HUDEP-2 (cell line): ENCODE measurements at regions not wholly inside any gene's neighbourhood (a gene's known extent, or its start where the extent isn't known, plus 50 kb on each side); places are given as distances from the start of the nearest gene placed in this dataset.

Source experiments
- DNase-seq, 76 experiments: peaks; one replicate each; lab custom pipeline; 2025; ENCODE audit not compliant: unreplicated experiment in 76 of 76; lab: John Stamatoyannopoulos, UW

DNA sequence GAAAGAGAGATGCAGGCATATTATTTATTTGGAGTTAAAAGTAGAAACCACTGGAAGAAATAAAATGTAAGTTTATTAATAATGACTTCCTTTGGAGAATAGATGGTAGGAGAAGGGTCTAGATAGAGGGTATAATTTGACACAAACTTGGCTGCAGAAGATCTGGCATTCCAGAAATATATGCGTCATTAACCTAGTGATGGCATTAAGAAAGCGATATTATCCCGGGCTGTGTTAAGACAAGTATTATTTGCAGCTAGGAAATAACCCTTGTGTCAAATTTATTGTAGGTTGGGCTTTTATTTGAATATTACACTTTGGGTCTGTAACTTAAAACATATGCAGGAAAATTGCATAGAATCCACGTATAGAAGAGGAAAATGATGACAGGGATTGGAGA is 389.5 kb downstream of the MTX2 start:
- no peak for DNase-seq

DNA sequence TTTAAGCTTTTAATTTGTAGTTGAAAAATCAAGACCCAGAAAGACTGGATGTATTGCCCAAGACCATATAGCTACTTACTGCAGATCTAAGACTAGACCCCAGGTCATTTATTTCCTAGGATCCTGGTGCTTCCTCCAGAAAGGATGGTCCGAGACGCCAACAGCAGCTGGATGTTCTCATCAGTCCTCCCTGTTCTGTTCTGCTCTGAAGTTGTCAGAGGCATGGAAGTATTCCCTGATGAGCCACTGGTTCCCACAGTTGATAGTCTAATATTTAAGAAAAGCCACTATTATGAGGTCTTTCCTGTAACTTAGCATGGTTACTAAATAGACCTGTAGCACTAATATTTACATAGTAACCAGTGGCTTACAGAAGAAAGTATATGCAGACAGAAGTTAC is 393.5 kb downstream of the MTX2 start:
- no peak for DNase-seq

DNA sequence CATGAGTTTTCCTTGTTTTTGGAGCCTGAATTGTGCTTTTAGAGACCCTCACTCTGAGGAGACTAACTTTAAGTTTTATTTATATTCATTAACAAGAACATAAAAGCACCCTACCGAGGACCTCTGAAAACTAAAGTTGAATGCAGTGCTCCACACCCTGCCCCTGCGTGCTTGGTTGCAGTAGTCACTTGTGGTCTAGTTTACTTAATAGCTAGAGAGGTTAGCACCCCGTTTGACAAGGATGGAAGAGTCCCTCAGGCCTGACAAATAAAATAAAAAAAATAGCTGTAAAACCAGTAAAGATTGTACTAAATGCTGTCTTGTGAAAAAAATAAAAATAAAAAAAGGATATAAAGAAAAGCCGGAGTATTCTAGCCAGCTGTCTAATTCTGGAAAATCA is 395.2 kb downstream of the MTX2 start:
- no peak for DNase-seq

DNA sequence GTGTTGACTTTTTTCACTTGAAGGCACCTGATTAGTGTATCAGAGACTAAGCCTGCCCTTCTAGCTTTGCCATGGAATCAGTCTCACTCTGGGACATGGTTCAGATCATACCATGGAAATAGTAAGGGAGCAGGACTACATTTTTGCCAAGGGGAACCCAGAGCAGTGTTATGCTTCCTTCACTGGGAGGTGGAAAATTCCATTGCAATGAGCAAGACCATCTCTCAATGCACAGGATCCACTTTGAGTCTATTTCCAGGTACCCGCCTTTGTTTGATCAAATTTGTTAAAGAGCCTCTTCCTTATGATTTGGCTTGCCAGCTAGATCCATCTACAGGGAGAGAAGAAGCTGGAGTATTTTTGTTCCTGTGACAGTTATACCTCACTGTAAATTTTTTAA is 395.8 kb downstream of the MTX2 start:
- DNase-seq: no peak

DNA sequence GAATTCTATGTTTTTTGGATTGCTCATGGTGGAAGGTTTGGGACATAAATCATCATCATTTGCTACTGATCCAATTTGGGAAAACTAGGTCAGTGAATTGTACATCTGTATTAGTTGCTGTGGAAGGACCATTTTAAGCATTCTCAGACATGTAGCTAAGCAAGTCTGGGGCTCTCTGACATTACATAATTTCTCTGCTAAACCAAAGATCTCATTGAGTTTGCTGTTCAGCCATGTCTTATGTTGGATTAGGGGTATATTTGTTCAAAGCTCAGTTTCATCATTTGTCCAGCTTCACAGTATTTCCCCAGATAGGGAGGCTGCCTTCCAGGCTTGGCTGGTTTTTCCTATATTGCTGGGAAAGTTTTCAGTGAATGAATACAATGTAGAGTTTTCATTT is 399.7 kb downstream of the MTX2 start:
- no peak for DNase-seq

DNA sequence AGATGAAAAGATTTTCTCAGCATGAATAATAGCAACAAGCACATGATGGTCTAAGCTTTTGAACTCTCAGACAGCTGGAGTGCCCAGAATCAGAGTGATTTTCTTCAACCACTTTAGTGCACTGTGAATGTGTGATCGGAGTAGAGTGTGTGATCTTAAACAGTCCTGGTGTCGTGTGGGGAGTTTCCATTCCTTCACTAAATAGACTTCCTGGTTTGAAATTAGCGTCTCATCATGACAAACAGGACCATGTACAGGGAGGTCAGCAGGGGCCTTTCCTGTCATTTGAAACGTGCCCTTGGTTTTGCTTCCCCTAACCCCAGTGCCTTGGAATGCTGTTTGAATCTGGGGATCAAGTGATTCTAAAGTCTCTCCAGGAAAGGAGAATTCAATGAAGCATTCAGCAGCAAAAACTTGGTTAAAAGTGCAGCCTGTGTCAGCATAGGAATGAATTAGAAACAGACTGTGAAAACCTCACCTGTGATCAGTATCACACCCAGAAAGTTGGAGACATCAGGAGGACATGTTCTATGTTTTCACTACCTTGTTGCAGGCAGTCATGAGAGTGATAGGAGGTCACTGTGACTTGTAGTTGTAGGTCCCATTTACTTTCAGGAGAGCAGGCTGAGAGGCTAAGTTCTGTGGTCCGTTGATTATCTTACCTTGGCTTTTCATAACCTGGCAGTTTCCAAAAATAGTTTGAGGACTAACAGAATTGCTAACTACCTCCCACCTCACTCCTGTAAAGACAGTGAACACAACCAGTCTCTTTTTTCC is 400.3 kb downstream of the MTX2 start:
- no peak for DNase-seq

DNA sequence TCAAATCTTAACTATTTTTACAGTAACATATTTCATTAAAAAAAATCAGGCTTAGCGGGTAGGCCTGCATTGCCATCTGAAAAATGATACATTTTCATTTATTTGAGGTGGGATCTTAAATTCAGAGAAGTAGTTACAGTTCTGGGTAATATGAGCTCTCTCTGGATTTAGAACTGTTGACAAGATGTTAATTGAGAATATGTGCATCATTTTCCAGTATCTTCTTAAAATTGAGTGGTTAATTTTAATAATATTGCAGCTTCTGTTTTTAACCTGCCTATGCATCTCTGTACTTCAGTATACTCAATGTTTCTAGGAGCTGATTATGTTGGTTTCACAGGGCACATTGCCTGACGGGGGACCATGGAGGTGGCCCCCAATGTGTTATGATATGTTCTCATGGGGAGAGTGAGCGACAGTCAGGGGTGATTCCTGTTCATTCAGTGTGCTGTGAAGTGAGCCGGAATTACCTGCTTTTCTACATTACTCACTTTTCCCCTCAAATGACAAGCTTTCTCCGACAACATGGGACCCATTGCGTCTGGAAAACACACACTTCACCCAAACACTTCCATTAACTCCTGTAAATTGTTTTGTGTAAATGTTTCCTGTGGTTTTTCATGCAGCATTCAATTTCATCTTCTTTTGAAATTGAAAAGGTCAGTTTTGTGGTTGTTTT is 406.2 kb downstream of the MTX2 start:
- no peak for DNase-seq

DNA sequence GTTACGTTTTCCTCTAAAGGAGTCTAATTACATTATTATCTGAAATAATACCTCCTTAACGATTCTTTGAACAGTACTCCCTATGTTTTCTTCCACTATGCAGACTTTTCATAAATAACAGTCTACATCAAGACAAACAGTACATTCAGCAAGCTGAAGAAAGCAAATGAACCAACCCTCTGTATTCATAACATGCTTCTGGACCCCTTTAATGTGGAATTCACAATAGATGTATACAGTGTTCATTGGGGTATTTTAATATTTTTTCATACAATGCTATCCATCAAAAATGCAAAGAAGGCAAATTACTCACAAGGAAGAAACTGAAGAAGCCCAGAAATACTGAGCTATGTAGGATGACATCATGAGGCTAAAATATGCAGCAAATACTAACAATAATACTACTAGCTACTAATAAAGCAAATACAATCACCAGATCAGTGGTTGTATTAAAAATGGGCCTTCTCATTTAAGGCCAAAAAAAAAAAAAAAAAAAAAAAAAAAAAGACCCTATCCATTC is 408.6 kb downstream of the MTX2 start:
- no peak for DNase-seq

DNA sequence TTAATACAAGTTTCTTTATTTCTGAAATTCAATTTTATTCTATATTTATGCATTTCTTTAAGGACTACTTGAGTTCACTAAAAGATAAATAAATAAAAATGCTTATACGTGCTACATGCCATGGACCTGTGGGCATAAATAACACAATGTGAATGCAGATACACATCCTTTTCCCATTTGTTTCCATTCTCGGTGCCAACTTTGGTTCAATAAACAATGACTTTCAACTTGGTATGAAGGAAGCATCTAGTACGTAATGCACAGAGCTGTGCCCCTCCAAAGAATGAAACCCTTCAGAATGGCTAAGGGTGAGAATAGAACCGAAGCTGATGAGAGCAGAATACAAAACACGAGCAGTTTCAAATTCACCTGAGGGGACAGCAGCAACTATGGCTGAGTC is 409.3 kb downstream of the MTX2 start:
- DNase-seq: no peak

DNA sequence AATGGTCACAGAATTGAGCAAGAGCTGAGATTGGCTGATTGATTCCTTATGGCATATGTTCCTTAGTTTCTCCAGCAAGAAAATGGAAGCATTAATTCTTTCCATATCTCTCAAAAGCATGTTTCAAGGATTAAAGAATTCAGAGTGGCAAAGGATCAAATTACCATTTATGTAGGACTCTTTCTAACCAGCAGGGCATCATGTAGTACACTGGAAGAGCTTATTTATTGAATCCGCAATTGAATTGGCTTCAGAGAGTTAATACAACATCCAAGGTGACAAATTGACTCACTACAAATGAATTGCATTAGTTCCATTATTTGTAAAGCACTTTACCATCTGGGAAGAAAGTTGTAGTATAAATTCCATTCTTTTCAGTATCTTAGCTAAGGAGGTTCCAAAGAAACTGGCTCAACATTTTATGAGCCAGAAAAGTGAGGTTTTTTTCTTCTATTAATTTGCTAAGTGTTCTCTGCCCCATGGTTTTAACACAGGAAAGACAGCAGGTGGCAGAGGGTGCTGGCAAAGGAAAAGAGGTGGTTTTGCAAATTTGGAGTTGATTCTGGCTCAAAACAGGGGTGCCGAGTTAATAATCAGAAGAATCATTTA is 409.9 kb downstream of the MTX2 start:
- DNase-seq: no peak

DNA sequence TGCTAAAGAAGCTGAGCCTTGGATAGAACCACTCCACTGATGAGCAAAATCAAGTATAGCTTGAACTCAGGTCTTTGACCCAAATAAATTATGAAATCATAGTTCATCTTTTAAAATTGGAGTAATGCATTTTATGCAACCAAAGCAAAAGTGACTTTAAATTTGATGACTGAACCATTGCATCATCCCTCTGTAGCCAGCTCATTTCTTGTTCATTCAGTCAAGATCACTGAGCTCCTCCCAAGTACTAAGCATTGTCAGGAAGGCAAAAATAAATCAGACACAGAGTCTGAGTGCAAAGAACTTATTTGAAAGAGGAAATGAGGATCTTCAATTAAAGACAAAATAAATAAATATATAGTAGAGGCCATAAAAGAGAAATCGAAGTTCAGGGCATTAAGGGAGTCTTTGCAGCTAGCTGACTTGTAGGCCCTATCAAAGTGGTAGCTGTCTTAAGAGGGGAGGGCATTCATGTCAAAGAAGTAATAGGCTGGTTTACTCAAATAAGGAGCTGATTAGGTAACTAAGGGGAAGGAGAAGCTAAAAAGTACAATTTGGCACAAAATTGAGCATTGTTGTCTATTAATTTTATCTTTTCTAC is 411.8 kb downstream of the MTX2 start:
- no peak for DNase-seq

DNA sequence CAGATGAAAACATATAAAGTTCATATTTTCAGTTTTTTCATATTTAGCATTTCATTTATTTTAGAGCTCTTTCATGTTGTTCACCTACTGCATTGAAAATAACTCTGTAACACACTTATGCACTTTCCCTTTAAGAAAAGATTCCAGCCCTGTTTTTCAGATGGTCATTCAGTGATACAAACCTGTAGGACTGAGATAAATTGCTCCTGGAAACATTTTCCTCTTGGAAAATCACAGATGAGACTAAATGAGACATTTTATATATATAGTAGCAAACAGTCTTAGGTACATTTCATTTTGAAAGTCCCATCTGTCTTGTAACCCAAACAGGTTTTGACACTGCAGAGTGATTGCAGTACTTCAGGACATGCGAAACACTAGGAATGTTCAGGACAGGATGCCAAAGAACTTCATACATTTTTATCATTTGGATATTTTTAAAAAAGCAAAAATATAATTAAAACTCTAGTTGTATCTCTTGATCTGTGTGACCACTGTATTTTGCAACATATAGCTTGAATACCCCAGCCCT is 412.4 kb downstream of the MTX2 start:
- no peak for DNase-seq

DNA sequence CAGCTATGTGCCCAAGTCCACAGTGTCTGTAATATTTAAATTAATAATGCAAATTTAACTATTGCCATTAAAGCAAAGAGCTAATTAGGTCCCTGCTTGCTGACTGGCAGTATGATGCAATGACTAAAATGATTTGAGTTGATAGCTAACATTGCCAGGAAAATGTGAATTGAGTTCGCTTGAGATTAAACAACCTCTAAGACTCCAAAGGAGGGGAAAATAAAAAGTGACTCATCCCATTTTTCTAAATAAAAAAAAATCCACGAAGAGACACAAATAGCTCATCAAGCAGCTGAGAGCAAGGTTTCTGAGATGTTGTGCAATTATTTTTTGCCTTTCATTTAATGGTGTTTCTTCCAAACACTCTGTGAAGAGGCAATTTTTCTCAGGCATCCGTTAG is 413.0 kb downstream of the MTX2 start:
- DNase-seq: no peak

DNA sequence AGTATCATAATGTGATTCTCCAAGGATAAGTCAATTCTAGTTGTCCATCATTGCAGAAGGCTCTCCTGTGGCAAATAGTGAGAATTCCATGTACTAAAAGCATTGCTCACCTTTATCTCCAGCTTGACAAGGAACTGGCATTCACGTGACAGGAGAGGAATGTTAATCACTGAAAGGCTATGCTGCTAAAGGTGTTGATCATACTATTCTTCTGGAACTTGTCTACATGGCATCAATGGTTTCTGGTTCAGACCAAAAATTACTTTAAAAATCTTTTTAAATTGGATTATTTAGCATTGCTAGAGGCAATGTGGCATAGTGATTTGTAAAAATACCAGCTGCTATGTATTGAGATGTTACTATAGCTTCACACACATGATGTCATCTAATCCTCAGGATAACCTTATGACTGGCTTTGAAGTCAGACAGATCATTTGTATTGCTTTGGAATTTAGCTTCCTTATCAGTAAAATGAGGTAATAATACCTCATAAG is 414.4 kb downstream of the MTX2 start:
- DNase-seq: no peak

DNA sequence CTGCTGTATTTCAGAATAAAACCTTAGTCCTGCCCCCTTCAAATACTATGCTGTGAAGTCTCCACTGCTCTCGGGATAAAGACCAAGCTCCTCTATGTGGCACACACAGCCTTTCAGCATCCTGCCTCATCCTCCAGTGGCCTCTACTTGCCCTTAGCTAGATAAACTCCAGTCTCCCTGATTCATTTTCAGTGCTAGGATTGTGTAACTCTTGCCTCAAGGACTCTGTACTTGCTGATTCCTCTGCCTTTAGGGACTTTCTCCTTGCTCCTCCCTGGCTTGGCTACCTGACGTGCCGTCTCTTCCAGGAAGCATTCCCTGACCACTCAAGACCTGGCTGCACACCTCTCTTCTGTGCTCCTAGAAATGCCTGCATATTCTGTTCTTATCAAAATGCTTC is 416.7 kb downstream of the MTX2 start:
- no peak for DNase-seq

DNA sequence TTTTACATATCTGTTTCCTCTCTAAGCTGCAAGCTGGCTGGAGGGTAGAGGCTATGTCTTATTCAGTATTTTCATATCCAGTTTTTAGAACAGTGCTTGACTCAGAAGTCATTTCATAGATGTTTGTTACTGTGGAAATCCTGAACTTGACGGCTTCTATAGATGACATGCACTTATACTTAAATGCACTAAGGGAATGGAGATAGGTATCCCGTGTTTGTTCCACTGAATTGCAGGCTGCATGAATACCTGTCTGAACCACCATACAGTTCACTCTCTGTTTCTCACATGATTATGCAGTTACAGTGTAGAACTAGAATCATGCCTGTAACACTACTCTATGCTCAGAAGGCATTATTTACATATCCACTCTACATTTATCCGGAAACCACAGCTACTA is 417.1 kb downstream of the MTX2 start:
- DNase-seq: no peak

DNA sequence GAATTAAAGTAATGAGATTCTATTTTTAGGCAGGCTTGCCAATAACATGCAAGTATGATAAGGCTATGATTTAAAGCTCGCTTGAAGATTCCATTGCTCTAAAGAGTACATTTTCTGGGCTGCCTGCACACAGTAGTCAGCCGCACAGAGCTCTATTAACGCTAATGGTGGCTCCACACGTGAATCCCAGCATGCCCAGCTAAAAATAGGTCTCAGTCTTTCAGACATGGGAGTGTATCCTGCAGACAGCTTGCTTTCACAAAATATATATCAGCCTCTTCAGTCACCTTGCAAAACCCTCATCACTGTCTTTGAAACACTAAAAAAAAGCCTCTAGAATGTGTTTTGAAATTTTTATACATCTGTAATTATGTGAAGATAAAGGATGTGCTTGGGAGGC is 418.1 kb downstream of the MTX2 start:
- no peak for DNase-seq

DNA sequence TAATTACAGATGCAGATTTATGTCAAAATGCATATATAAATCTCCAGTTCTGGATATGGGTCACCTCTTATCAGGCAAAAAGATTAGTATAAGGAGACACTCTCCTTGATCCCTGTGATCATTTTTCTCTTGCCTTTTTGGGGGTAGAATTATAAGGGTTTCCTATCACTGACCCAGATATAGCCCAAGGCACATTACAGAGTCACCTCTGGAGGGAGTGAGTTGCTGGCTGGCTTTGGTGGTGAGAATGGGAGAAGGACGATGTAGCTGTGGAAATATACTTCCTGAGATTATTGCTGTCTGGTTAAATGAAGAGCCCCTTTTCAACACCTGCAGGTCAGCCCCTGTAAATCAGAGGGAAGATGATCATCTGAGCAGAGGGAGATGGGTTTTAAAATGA is 418.7 kb downstream of the MTX2 start:
- no peak for DNase-seq

DNA sequence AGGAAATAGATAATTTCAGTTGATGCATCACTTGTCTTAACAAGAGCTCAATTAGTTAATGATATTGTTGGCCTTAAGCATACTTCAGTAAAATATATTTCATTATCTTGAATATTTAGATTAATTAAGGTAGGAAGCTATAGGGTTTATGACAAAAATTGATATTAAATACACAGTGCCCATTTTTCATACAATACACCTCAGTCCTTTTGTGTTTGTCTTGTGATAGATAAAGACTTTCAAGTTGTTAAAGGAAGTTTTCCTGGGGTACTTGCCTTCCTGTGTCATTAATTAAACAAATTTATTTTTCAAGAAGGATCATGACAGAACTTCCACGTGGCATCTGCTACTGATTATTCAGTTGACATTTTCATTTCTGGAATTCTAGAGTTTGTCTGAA is 420.5 kb downstream of the MTX2 start:
- no peak for DNase-seq

DNA sequence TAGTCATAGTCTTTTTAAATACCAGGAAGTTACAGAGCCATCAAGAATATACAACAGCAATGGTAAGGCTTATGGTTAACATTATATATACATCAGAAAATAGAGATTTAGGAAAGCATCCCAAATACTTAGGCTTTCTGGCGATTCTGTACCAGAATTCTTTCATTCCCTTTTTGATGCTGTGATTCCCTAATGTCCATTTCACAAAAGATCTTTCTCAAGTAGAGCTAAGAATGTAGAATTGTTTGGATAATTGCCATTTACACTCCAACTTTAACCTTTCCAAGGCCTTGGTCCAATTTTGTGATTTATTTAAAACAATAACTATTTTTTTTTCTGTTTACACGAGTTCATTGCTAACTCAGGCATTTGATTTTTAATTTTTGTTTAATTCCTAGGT is 422.2 kb downstream of the MTX2 start:
- DNase-seq: no peak

DNA sequence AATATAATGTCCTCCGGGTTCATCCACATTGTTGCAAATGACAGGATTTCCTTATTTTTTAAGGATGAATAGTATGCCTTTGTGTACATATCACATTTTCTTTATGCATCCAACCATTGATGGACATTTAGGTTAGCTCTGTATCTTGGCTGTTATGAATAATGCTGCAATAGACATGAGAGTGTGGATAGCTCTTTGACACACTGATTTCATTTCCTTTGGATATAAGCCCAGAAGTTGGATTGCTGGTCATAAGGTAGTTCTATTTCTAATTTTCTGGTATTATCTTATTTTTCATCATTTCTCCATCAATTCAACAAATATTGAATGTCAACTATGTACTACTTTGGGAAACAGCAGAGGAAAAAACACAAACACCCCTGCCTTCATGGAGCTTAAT is 423.3 kb downstream of the MTX2 start:
- no peak for DNase-seq
